MCF 10A (cell line): ENCODE measurements at regions not wholly inside any gene's neighbourhood (a gene's known extent, or its start where the extent isn't known, plus 50 kb on each side); places are given as distances from the start of the nearest gene placed in this dataset.
"Not testable (repeated sequence)": the region's sequence is repeated elsewhere in the genome, so short reads cannot be mapped to it uniquely, and the experiment has no call there.

ENCODE experiments used
- BruUV-seq: library from RNA; stranded (reverse); fragments of 400-500 nt; replicated peaks from 2 replicates; lab custom pipeline; 2021; lab: Mats Ljungman, UMichigan
- CTCF ChIA-PET: fragments of 300-600 bp; sonication (Branson Sonifier 250); formaldehyde crosslinking; extraction: SDS; loops from one replicate; lab custom pipeline; 2021; ENCODE audit warnings: antibody characterized with exemption, inconsistent platforms; lab: Yijun Ruan, JAX
- POLR2A ChIA-PET: fragments of 300-600, 350-650 bp; sonication (Branson Sonifier 250); formaldehyde crosslinking; extraction: SDS; loops from one replicate; lab custom pipeline; 2020; ENCODE audit warnings: antibody characterized with exemption, inconsistent platforms; lab: Yijun Ruan, JAX
- DNase-seq: peaks from one replicate; pipeline ENCODE4 v3.0.0-alpha.2; 2018; ENCODE audit not compliant: unreplicated experiment
- H3K27ac Mint-ChIP-seq: one replicate; pipeline ENCODE4 v1.8.0; 2022; ENCODE audit warnings: mild to moderate bottlenecking, low read depth, mixed read lengths; ENCODE audit not compliant: unreplicated experiment
- H3K27me3 Mint-ChIP-seq: one replicate; pipeline ENCODE4 v1.8.0; 2022; ENCODE audit warnings: mixed read lengths; ENCODE audit not compliant: insufficient read depth, unreplicated experiment
- H3K36me3 Mint-ChIP-seq: one replicate; pipeline ENCODE4 v1.8.0; 2022; ENCODE audit warnings: mild to moderate bottlenecking, moderate library complexity, mixed read lengths; ENCODE audit not compliant: insufficient read depth, unreplicated experiment
- H3K4me1 Mint-ChIP-seq: one replicate; pipeline ENCODE4 v1.8.0; 2022; ENCODE audit warnings: mixed read lengths; ENCODE audit not compliant: insufficient read depth, unreplicated experiment
- H3K4me3 Mint-ChIP-seq: one replicate; pipeline ENCODE4 v1.8.0; 2022; ENCODE audit warnings: mild to moderate bottlenecking, moderate library complexity, mixed read lengths; ENCODE audit not compliant: unreplicated experiment
- H3K9me3 Mint-ChIP-seq: one replicate; pipeline ENCODE4 v1.8.0; 2022; ENCODE audit warnings: mixed read lengths; ENCODE audit not compliant: unreplicated experiment
- intact Hi-C: fragments of 100-400 bp; cut with micrococcal nuclease; formaldehyde crosslinking; loops from 2 replicates; pipeline ENCODE4 v1.14.1; 2022
- TF ChIP-seq, protein P1 (sequence below): fragments of 200-600 bp; IDR thresholded peaks from one replicate; pipeline ENCODE4 v1.8.0; 2022; ENCODE audit warnings: antibody characterized with exemption, mild to moderate bottlenecking; ENCODE audit not compliant: unreplicated experiment

DNA sequence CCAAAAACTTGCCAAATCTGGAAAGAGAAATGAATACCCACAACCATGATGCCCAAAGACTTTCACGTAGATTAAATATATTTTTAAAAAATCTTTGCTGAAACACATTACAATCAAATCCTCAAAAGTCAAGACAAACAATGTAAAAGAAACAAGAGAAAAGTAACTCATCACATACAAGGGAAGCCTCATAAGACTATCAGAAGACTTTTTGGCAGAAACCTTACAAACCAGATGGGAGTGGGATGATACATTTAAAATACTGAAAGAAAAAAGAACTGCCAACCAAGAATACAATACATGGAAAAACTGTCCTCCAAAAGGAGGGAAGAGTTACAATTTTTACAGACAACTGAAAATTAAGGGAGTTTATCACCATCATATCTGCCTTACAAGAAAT is 319.0 kb upstream of the INTU start:
- H3K36me3 Mint-ChIP-seq = no peaks in the 10 kb centered on the region
- BruUV-seq = no TSS peak

DNA sequence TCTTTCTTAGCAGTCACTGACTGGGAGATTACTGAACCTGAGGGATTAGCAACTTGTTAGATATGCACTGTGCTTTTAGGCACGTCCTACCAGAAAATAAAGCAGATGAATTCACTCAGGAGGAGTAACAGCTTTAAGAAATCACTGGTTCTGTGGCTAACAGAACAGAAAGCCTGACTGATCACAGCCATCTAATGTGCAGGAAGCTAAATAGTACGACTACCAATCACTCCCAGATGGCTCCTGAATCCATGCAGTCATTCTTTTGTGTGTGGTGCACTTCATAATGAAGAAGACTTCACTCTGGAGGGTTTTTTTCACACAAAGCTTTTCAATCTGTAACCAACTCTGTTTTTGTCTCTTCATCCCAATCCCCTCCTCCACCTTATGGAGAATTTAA is 305.3 kb upstream of the INTU start:
- CTCF ChIA-PET = no interaction called here

More for the DNA sequence above, 319.0 kb upstream of the INTU start:
- ChIA-PET POLR2A (no interaction called here), CTCF (no interaction called here)
- intact Hi-C loops = no loop called here
- no peak for DNase-seq
- H3K9me3 Mint-ChIP-seq = peaks cover 20% of the 10 kb centered on the region
- no peak overlapping the region for H3K4me3 Mint-ChIP-seq
- no peak overlapping the region for H3K27ac Mint-ChIP-seq
- no peaks in the 10 kb centered on the region for H3K27me3 Mint-ChIP-seq
- H3K4me1 Mint-ChIP-seq = peaks cover 18% of the 10 kb centered on the region
- TF ChIP-seq, protein P1, sequence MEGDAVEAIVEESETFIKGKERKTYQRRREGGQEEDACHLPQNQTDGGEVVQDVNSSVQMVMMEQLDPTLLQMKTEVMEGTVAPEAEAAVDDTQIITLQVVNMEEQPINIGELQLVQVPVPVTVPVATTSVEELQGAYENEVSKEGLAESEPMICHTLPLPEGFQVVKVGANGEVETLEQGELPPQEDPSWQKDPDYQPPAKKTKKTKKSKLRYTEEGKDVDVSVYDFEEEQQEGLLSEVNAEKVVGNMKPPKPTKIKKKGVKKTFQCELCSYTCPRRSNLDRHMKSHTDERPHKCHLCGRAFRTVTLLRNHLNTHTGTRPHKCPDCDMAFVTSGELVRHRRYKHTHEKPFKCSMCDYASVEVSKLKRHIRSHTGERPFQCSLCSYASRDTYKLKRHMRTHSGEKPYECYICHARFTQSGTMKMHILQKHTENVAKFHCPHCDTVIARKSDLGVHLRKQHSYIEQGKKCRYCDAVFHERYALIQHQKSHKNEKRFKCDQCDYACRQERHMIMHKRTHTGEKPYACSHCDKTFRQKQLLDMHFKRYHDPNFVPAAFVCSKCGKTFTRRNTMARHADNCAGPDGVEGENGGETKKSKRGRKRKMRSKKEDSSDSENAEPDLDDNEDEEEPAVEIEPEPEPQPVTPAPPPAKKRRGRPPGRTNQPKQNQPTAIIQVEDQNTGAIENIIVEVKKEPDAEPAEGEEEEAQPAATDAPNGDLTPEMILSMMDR = no peak

DNA sequence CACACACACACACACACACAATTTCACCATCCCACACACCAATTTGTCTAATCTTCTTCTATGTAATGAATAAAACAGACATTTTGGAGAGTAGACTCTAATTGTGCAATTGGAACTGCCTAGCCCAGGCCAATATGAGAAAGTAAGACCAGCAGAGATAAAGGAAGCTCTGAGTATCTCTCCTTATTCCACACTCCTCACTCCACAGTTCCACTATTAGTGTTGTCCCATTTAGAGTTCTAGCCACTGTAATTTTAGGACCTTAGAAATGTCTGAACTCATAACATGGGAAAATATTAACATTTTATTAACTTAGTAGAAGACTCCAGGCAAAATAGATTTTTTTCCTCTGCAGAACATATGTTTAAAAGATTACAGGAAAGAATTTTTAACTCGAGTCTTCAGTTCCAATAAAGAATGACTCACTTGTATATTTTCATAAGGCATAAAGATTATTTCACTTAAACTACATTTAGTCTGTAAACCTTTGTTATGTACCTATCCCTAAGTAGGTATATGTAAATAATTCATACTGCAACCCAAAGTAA is 297.6 kb upstream of the INTU start:
- no peaks in the 10 kb centered on the region for H3K9me3 Mint-ChIP-seq
- no peak overlapping the region for H3K27ac Mint-ChIP-seq
- no TSS peak for BruUV-seq
- intact Hi-C loops = no loop called here
- no peak for DNase-seq
- CTCF ChIA-PET = no interaction called here
- POLR2A ChIA-PET = no interaction called here
- no peaks in the 10 kb centered on the region for H3K4me1 Mint-ChIP-seq
- H3K36me3 Mint-ChIP-seq = no peaks in the 10 kb centered on the region
- TF ChIP-seq, protein P1 = no peak
- no peak overlapping the region for H3K4me3 Mint-ChIP-seq
- H3K27me3 Mint-ChIP-seq = no peaks in the 10 kb centered on the region

More for the DNA sequence above, 305.3 kb upstream of the INTU start:
- Mint-ChIP-seq H3K36me3 (no peaks in the 10 kb centered on the region), H3K4me3 (no peak overlapping the region), H3K27me3 (no peaks in the 10 kb centered on the region), H3K27ac (no peak overlapping the region), H3K4me1 (no peaks in the 10 kb centered on the region), H3K9me3 (no peaks in the 10 kb centered on the region)
- POLR2A ChIA-PET = no interaction called here
- intact Hi-C loops = no loop called here
- DNase-seq = no peak
- no TSS peak for BruUV-seq
- TF ChIP-seq, protein P1 = no peak

DNA sequence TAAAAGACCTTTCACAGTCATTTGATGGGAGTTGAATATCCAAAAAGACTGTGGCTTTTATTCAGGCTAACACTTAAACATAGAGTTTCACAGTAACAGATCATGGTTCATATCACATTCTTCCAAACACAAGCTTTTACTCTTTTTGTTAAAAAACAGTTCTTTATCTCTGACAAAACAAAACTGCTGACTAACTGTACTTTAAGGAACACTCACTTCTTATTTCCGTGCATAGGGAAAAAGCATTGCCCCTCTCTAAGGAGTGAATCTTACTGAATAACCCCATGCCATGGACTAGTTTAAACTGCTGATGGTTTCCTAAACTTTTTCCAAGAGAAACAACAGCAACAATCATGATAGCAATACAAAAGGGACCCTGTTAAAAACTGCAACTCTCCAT is 297.0 kb upstream of the INTU start:
- H3K4me3 Mint-ChIP-seq = no peak overlapping the region
- TF ChIP-seq, protein P1 = no peak
- intact Hi-C loops = no loop called here
- no peaks in the 10 kb centered on the region for H3K4me1 Mint-ChIP-seq
- ChIA-PET CTCF (interaction anchor here (0.7 kb wide), 1 partner anchor 143 kb away, joined by 3 read pairs; no protein-coding TSS in a partner anchor), POLR2A (no interaction called here)
- BruUV-seq = no TSS peak
- H3K27ac Mint-ChIP-seq = no peak overlapping the region
- no peaks in the 10 kb centered on the region for H3K27me3 Mint-ChIP-seq
- H3K36me3 Mint-ChIP-seq = no peaks in the 10 kb centered on the region
- DNase-seq = no peak
- H3K9me3 Mint-ChIP-seq = no peaks in the 10 kb centered on the region

DNA sequence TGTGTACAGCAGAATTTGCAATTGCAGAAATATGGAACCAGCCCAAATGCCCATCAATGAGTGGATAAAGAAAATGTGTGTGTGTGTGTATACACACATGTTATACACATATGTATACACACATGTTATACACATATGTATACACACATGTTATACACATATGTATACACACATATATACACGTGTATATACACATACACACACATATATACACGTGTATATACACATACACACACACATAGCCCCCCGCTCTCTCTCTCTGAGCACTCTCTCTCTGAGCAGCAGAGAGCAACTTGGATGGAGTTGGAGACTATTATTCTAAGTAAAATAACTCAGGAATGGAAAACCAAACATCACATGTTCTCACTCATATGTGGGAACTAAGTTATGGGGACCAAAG is 289.6 kb upstream of the INTU start:
- CTCF ChIA-PET, intact Hi-C loops, H3K27me3 Mint-ChIP-seq, H3K27ac Mint-ChIP-seq, POLR2A ChIA-PET, H3K9me3 Mint-ChIP-seq, DNase-seq, H3K4me1 Mint-ChIP-seq, H3K4me3 Mint-ChIP-seq, H3K36me3 Mint-ChIP-seq, BruUV-seq: not testable (repeated sequence)
